ENCODE measurements at regions not wholly inside any gene's neighbourhood (a gene's known extent, or its start where the extent isn't known, plus 50 kb on each side); places are given as distances from the start of the nearest gene placed in this dataset.

GRCh38 chr18:4755848-4756247 lies 300.7 kb upstream of the DLGAP1 start:
- TF ChIP-seq CTCF (IDR thresholded peaks at IDR 0.05) (no peak), POLR2A (IDR thresholded peaks at IDR 0.05) (no peak), POLR2AphosphoS5 (IDR thresholded peaks at IDR 0.05) (no peak)
